K562 (cell line): ENCODE measurements at regions not wholly inside any gene's neighbourhood (a gene's known extent, or its start where the extent isn't known, plus 50 kb on each side); places are given as distances from the start of the nearest gene placed in this dataset.

Source experiments
- ATAC-seq: fragments of 200-7000 bp; cut with Tn5 transposase; 3 replicates; pipeline ENCODE4 v1.9.1; 2020; ENCODE audit warnings: moderate library complexity
- BruUV-seq: library from RNA; stranded (reverse); fragments of 400-500 nt; replicated peaks from 2 replicates; lab custom pipeline; 2021; lab: Mats Ljungman, UMichigan
- CTCF ChIA-PET: fragments of 300-600 bp; formaldehyde crosslinking; extraction: SDS; loops from one replicate; lab custom pipeline; 2021; ENCODE audit warnings: low intra/inter-chr PET ratio; lab: Yijun Ruan, JAX
- POLR2A ChIA-PET: fragments of 300-600, 350-650 bp; sonication (Branson Sonifier 250); formaldehyde crosslinking; extraction: SDS; loops from one replicate; lab custom pipeline; 2021; ENCODE audit warnings: antibody characterized with exemption, inconsistent platforms; lab: Yijun Ruan, JAX
- DNase-seq, 4 experiments: peaks; one replicate each; pipeline versions ENCODE4 v3.0.0 to v3.0.0-alpha.2; 2011 to 2018; ENCODE audit warnings: low spot score in 3 of 4, mixed read lengths in 3 of 4; ENCODE audit errors: extremely low read depth in 1 of 4
- FAIRE-seq: peaks from 2 replicates; lab custom pipeline; 2011; peaks lifted over from hg19 to GRCh38; lab: Jason Lieb, UNC
- H2AFZ ChIP-seq: 2 replicates; pipeline ENCODE4 v1.6.0; 2011; ENCODE audit warnings: low read depth, low read length, control low read depth, inconsistent platforms
- H3K27ac ChIP-seq: fragments of 200-600 bp; 3 replicates; pipeline ENCODE4 v1.8.0; 2011; ENCODE audit warnings: low read depth, mild to moderate bottlenecking, control low read depth, inconsistent platforms, low read length, moderate library complexity, mixed read lengths; ENCODE audit errors: extremely low read depth
- H3K27me3 ChIP-seq, 2 experiments: fragments of 300-600 bp in 1 of 2; 2 replicates in 1 of 2; 3 replicates in 1 of 2; pipeline versions ENCODE4 v1.6.0 to v1.8.0; 2011; ENCODE audit warnings: inconsistent platforms in 2 of 2, low read length in 2 of 2, mild to moderate bottlenecking in 1 of 2, mixed read lengths in 1 of 2, moderate library complexity in 1 of 2; ENCODE audit not compliant: control insufficient read depth in 2 of 2, insufficient read depth in 2 of 2
- H3K36me3 ChIP-seq: fragments of 300-600 bp; 3 replicates; pipeline ENCODE4 v1.8.0; 2011; ENCODE audit warnings: mild to moderate bottlenecking, low read length, inconsistent platforms; ENCODE audit not compliant: control insufficient read depth, insufficient read depth
- H3K4me1 ChIP-seq, 2 experiments: fragments of 200-600 bp in 1 of 2; replicated peaks in 1 of 2; 2 replicates in 1 of 2; 3 replicates in 1 of 2; pipeline versions ENCODE4 v1.5.1 to v1.8.0; 2011; ENCODE audit warnings: inconsistent platforms in 2 of 2, low read length in 2 of 2, mild to moderate bottlenecking in 1 of 2, mixed read lengths in 1 of 2, moderate library complexity in 1 of 2; ENCODE audit not compliant: control insufficient read depth in 2 of 2, insufficient read depth in 2 of 2
- H3K4me2 ChIP-seq: 2 replicates; pipeline ENCODE4 v1.6.1; 2011; ENCODE audit warnings: low read length, control low read depth, inconsistent platforms, mixed read lengths; ENCODE audit not compliant: insufficient read depth
- H3K4me3 ChIP-seq: fragments of 200-600 bp; sonication (generic), shearing (Covaris generic); 2 replicates; pipeline ENCODE4 v1.5.1; 2016; ENCODE audit warnings: control low read depth, inconsistent platforms
- H3K79me2 ChIP-seq: fragments of 200-600 bp; 3 replicates; pipeline ENCODE4 v1.8.0; 2011; ENCODE audit warnings: low read length, inconsistent platforms; ENCODE audit not compliant: control insufficient read depth, insufficient read depth
- H3K9ac ChIP-seq, 2 experiments: 2 replicates each; pipeline versions ENCODE4 v1.6.0 to v1.6.1; 2011; ENCODE audit warnings: low read depth in 2 of 2, low read length in 2 of 2, control low read depth in 1 of 2, inconsistent platforms in 1 of 2, mild to moderate bottlenecking in 1 of 2, mixed read lengths in 1 of 2; ENCODE audit not compliant: insufficient read depth in 1 of 2
- H3K9me1 ChIP-seq: one replicate; pipeline ENCODE4 v1.6.0; 2011; ENCODE audit warnings: inconsistent platforms, mild to moderate bottlenecking, low read length, moderate library complexity; ENCODE audit not compliant: control insufficient read depth, insufficient read depth
- H3K9me3 ChIP-seq: replicated peaks from 2 replicates; pipeline ENCODE4 v1.5.1; 2011; ENCODE audit warnings: low read depth, low read length, inconsistent platforms; ENCODE audit not compliant: control insufficient read depth, insufficient read depth
- H4K20me1 ChIP-seq: replicated peaks from 2 replicates; pipeline ENCODE4 v1.6.1; 2011; ENCODE audit warnings: low read length, inconsistent platforms, mixed read lengths; ENCODE audit not compliant: control insufficient read depth, insufficient read depth
- CREB3 ChIP-seq: fragments of 450-650 bp; conservative IDR thresholded peaks from 2 replicates; pipeline ENCODE4 v1.6.1; 2016; ENCODE audit warnings: missing genetic modification characterization, low read depth, mild to moderate bottlenecking, missing compliant biosample characterization, moderate library complexity
- DDX20 ChIP-seq: fragments of 450-650 bp; IDR thresholded peaks from 2 replicates; pipeline ENCODE4 v1.6.1; 2016; ENCODE audit warnings: missing genetic modification characterization, low read depth, mild to moderate bottlenecking, missing compliant biosample characterization, moderate library complexity
- HMG20A ChIP-seq: fragments of 450-650 bp; formaldehyde crosslinking; conservative IDR thresholded peaks from 2 replicates; pipeline ENCODE4 v1.4.0; 2020; ENCODE audit warnings: mild to moderate bottlenecking, mixed read lengths
- NKRF ChIP-seq: fragments of 450-650 bp; IDR thresholded peaks from 2 replicates; pipeline ENCODE4 v1.6.1; 2016; ENCODE audit warnings: borderline replicate concordance
- PHF21A ChIP-seq: fragments of 450-650 bp; IDR thresholded peaks from 2 replicates; pipeline ENCODE4 v1.6.1; 2017; ENCODE audit warnings: low read depth, borderline replicate concordance
- PRDM10 ChIP-seq: fragments of 450-650 bp; IDR thresholded peaks from 2 replicates; pipeline ENCODE4 v1.6.1; 2018; ENCODE audit not compliant: partially characterized antibody
- SMARCA5 ChIP-seq: fragments of 450-650 bp; IDR thresholded peaks from 2 replicates; pipeline ENCODE4 v1.6.1; 2016
- ZNF24 ChIP-seq: fragments of 450-650 bp; IDR thresholded peaks from 2 replicates; pipeline ENCODE4 v1.6.1; 2016
- ZNF436 ChIP-seq: fragments of 250-450, 450-650 bp; sonication (Bioruptor Pico); formaldehyde crosslinking; IDR thresholded peaks from 2 replicates; pipeline ENCODE4 v1.7.0; 2020; ENCODE audit warnings: mild to moderate bottlenecking
- WGBS: fragments of 100-300 bp; shearing (Covaris generic); methylation state at CpG from one replicate; pipeline ENCODE4 v1.1.6; 2016; ENCODE audit warnings: low coverage, mixed read lengths; ENCODE audit not compliant: insufficient coverage; ENCODE audit errors: missing lambda C conversion rate; 5-methylcytosine and 5-hydroxymethylcytosine counted together
- in situ Hi-C: fragments of 300-500 bp; cut with MboI; formaldehyde crosslinking; loops from 4 replicates; pipeline ENCODE4 v1.15.0; 2018; ENCODE audit warnings: inconsistent platforms, mixed read lengths
- intact Hi-C: fragments of 100-400 bp; cut with micrococcal nuclease; formaldehyde crosslinking; loops from 2 replicates; pipeline ENCODE4 v1.14.2; 2022

- Histone ChIP-seq H3K4me1 (no peaks in the 10 kb centered on the region), H3K9ac (no peak overlapping the region), H3K9me3 (no peaks in the 10 kb centered on the region), H3K9me1 (no peaks in the 10 kb centered on the region), H3K4me3 (no peak overlapping the region), H2AFZ (no peak overlapping the region), H3K79me2 (no peaks in the 10 kb centered on the region), H3K27me3 (no peaks in the 10 kb centered on the region), H3K27ac (no peak overlapping the region), H3K4me2 (no peak overlapping the region), H3K36me3 (peaks cover 4% of the 10 kb centered on the region; the same call in 2 of the 3 replicates), H4K20me1 (no peaks in the 10 kb centered on the region)
- POLR2A ChIA-PET = no interaction called here
- in situ Hi-C loops = no loop called here
- CTCF ChIA-PET = no interaction called here
- intact Hi-C loops = no loop called here
- TF ChIP-seq CREB3 (tag) = no peak
- no peak for TF ChIP-seq NKRF
- no peak for TF ChIP-seq HMG20A (CRISPR knock-in tag)
- no peak for TF ChIP-seq PRDM10
- no peak for TF ChIP-seq ZNF24
- TF ChIP-seq SMARCA5 = no peak
- no peak for TF ChIP-seq PHF21A
- no peak for TF ChIP-seq DDX20
- TF ChIP-seq ZNF436 (CRISPR knock-in tag) = no peak
- BruUV-seq = no TSS peak
- no peak for DNase-seq
- no peak for ATAC-seq
- FAIRE-seq = no peak
- whole genome bisulfite sequencing = 49% methylated on average over 8 of the region's 10 CpGs
Observed at GRCh38 chr12:127038761-127039160, 1228.2 kb upstream of the TMEM132C start.
